LNCAP (cell line): ENCODE measurements at regions not wholly inside any gene's neighbourhood (a gene's known extent, or its start where the extent isn't known, plus 50 kb on each side); places are given as distances from the start of the nearest gene placed in this dataset.

Source experiments
- TF ChIP-seq, protein P1 (sequence below): fragments of 450-650 bp; IDR thresholded peaks from 2 replicates; pipeline ENCODE4 v1.5.1; 2017; ENCODE audit warnings: mild to moderate bottlenecking

- TF ChIP-seq, protein P1, sequence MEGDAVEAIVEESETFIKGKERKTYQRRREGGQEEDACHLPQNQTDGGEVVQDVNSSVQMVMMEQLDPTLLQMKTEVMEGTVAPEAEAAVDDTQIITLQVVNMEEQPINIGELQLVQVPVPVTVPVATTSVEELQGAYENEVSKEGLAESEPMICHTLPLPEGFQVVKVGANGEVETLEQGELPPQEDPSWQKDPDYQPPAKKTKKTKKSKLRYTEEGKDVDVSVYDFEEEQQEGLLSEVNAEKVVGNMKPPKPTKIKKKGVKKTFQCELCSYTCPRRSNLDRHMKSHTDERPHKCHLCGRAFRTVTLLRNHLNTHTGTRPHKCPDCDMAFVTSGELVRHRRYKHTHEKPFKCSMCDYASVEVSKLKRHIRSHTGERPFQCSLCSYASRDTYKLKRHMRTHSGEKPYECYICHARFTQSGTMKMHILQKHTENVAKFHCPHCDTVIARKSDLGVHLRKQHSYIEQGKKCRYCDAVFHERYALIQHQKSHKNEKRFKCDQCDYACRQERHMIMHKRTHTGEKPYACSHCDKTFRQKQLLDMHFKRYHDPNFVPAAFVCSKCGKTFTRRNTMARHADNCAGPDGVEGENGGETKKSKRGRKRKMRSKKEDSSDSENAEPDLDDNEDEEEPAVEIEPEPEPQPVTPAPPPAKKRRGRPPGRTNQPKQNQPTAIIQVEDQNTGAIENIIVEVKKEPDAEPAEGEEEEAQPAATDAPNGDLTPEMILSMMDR: no peak
Observed at GRCh38 chrY:7723127-7723526, 811.6 kb upstream of the AMELY start.

DNA sequence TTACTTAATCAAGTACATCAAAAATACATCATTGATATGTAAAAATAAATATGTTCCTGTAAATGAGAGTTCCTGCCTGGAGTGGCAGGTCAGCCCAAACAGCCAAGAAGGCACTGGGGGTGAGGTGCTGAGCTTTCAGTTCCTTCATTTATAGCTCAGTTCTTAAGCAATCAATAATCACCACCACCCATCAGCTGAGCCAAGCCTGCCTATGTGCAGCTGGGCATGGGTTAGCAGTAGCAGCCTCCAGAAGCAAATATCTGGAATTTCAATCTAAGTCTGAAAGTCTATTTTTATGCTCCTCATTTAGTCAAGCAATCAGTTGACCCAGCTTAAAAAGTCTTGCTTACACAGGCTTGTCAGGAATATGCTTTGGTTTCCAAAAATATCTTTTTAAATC, 811.0 kb upstream of the AMELY start:
- TF ChIP-seq, protein P1: no peak

DNA sequence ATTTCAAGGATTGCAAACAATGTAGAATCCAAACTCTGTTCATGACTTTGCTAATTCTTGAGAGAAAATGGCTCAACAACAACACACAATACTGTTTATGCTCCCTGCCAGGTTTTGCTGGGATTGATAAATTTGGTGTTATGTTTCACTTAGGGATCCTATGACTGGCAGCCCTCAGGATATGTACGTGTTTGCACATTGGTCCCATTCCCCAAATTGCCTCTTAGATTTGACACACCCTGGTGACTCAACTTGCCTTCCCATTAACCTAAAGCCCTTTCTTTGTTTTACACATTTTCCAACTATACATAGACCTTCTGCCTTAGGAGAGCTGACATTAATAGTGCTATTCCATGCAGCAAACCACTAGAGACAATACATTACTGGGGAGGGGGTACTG, 809.4 kb upstream of the AMELY start:
- TF ChIP-seq, protein P1: no peak

DNA sequence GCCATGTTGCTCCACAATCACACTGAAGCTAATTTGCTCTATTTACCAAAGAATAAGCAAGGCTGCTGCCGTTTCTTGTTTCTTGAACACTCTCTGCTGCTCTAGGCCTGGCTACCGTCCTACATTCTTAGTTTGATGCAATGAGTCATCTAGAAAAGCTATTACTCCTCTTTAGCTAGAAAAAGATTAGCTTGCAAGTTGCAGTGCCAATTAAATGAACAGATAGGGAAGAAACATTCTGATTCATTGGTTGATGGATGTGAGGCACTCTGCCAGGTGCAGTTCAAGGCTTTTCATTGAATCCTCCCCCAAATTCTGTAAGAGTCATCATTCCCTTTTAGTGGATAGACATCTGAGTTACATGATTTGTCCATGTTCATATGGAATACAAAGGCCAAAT, 807.7 kb upstream of the AMELY start:
- TF ChIP-seq, protein P1: no peak

GRCh38 chrY:7718626-7719025, 807.1 kb upstream of the AMELY start:
- TF ChIP-seq, protein P1: no peak

DNA sequence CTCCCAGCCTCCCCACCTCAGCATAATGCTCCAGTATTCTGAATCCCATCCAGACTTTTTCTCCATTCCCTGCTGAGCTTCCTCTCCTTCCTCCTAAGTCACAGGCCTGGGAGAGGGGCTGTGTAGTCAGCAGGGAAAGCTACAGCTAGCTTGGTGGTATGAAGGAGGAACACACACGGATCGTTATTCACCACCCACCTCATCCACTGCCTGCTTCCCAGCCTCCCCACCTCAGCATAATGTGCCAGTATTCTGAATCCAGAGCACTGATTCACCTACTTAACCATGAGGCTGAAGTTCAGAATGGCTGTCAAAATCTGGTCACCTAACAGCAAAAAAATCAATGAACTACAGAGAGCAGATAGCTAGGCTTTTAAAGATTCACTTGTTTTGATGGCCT, 806.6 kb upstream of the AMELY start:
- TF ChIP-seq, protein P1: no peak

DNA sequence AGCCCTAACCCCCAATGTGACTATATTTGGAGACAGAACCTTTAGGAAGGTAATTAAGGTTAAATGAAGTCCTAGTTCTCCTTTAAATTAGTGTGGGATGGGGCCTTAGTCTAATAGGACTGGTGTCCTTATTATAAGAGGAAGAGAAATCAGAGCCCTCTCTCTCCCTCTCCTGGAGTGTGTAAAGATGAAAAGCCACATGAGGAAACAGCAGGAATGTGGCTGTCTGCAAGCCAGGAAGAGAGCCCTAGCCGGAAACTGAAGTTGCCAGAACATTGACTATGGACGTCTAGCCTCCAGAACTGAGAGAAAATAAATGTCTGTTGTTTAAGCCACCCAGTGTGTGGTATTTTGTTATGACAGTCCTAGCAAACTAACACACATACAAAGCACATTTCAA, 802.9 kb upstream of the AMELY start:
- TF ChIP-seq, protein P1: no peak

GRCh38 chrY:7712289-7712688, 800.7 kb upstream of the AMELY start:
- TF ChIP-seq, protein P1: no peak
